ENCODE measurements at regions not wholly inside any gene's neighbourhood (a gene's known extent, or its start where the extent isn't known, plus 50 kb on each side); places are given as distances from the start of the nearest gene placed in this dataset.

DNA sequence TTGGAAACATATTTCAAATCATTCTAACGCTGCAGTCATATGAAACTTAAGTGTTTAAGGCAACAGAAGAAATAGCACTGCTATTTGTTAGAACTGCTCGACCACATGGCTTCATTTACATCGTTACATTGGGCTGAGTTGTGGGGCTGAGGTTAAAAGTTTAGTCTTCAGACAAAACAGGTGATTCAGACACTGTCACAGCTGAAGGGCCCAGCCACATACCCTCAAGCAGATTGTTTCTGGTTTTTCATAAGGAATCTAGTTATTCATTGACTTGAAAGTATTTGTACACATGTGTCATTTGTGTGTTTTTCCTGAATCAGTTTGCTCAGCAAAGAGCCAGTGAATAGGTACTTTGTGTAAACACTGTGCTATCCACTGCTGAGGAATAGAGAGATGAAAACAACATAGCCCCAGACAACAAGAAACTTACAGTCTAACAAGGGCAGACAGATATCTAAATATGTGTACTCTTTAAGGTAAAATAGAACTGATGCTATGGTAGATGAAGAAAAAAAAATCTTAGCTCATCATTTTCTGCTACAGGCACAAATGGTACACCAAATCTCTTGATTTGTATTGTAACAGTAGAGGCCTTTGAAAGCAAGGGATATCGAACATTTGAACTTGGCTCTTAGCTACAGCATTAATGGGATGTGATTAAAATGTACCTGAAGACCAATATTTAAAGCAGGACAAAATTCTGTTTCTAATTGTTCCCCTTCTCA is 357.6 kb upstream of the RPS23 start (continued):
- TF ChIP-seq, protein P1, sequence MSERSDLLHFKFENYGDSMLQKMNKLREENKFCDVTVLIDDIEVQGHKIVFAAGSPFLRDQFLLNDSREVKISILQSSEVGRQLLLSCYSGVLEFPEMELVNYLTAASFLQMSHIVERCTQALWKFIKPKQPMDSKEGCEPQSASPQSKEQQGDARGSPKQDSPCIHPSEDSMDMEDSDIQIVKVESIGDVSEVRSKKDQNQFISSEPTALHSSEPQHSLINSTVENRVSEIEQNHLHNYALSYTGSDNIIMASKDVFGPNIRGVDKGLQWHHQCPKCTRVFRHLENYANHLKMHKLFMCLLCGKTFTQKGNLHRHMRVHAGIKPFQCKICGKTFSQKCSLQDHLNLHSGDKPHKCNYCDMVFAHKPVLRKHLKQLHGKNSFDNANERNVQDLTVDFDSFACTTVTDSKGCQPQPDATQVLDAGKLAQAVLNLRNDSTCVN (CRISPR knock-in tag; IDR thresholded peaks at IDR 0.05; ENCODE audit: borderline replicate concordance): 0 out of 2 replicates have a peak, but pooled peaks have one; percentile 61
- TF ChIP-seq FOXO1 (CRISPR knock-in tag; IDR thresholded peaks at IDR 0.05) (peak; percentile 98), FOXP1 (IDR thresholded peaks at IDR 0.05) (peak; percentile 92), FOXP1 (CRISPR knock-in tag; IDR thresholded peaks at IDR 0.05) (peak; percentile 98), ZNF629 (CRISPR knock-in tag; conservative IDR thresholded peaks at IDR 0.05) (no peak), MTA1 (CRISPR knock-in tag; IDR thresholded peaks at IDR 0.05; ENCODE audit: borderline replicate concordance) (no peak), MED13 (CRISPR knock-in tag; IDR thresholded peaks at IDR 0.05) (no peak), ZNF432 (CRISPR knock-in tag; IDR thresholded peaks at IDR 0.05; ENCODE audit: borderline replicate concordance) (no peak), REPIN1 (CRISPR knock-in tag; IDR thresholded peaks at IDR 0.05; ENCODE audit: borderline replicate concordance, low read depth) (peak; percentile 62; the same call in 1 of the 2 replicates), SP140L (CRISPR knock-in tag; IDR thresholded peaks at IDR 0.05; ENCODE audit: borderline replicate concordance) (no peak), SRSF1 (optimal IDR thresholded peaks at IDR 0.05; ENCODE audit: low read depth, low read length) (no peak), RCOR2 (CRISPR knock-in tag; IDR thresholded peaks at IDR 0.05) (peak; percentile 66)
- TF ChIP-seq, protein P2, sequence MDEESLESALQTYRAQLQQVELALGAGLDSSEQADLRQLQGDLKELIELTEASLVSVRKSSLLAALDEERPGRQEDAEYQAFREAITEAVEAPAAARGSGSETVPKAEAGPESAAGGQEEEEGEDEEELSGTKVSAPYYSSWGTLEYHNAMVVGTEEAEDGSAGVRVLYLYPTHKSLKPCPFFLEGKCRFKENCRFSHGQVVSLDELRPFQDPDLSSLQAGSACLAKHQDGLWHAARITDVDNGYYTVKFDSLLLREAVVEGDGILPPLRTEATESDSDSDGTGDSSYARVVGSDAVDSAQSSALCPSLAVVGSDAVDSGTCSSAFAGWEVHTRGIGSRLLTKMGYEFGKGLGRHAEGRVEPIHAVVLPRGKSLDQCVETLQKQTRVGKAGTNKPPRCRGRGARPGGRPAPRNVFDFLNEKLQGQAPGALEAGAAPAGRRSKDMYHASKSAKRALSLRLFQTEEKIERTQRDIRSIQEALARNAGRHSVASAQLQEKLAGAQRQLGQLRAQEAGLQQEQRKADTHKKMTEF (CRISPR knock-in tag; IDR thresholded peaks at IDR 0.05): peak; percentile 91
- TF ChIP-seq, protein P3, sequence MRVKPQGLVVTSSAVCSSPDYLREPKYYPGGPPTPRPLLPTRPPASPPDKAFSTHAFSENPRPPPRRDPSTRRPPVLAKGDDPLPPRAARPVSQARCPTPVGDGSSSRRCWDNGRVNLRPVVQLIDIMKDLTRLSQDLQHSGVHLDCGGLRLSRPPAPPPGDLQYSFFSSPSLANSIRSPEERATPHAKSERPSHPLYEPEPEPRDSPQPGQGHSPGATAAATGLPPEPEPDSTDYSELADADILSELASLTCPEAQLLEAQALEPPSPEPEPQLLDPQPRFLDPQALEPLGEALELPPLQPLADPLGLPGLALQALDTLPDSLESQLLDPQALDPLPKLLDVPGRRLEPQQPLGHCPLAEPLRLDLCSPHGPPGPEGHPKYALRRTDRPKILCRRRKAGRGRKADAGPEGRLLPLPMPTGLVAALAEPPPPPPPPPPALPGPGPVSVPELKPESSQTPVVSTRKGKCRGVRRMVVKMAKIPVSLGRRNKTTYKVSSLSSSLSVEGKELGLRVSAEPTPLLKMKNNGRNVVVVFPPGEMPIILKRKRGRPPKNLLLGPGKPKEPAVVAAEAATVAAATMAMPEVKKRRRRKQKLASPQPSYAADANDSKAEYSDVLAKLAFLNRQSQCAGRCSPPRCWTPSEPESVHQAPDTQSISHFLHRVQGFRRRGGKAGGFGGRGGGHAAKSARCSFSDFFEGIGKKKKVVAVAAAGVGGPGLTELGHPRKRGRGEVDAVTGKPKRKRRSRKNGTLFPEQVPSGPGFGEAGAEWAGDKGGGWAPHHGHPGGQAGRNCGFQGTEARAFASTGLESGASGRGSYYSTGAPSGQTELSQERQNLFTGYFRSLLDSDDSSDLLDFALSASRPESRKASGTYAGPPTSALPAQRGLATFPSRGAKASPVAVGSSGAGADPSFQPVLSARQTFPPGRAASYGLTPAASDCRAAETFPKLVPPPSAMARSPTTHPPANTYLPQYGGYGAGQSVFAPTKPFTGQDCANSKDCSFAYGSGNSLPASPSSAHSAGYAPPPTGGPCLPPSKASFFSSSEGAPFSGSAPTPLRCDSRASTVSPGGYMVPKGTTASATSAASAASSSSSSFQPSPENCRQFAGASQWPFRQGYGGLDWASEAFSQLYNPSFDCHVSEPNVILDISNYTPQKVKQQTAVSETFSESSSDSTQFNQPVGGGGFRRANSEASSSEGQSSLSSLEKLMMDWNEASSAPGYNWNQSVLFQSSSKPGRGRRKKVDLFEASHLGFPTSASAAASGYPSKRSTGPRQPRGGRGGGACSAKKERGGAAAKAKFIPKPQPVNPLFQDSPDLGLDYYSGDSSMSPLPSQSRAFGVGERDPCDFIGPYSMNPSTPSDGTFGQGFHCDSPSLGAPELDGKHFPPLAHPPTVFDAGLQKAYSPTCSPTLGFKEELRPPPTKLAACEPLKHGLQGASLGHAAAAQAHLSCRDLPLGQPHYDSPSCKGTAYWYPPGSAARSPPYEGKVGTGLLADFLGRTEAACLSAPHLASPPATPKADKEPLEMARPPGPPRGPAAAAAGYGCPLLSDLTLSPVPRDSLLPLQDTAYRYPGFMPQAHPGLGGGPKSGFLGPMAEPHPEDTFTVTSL (CRISPR knock-in tag; IDR thresholded peaks at IDR 0.05; ENCODE audit: borderline replicate concordance): peak; percentile 99
- TF ChIP-seq, protein P4, sequence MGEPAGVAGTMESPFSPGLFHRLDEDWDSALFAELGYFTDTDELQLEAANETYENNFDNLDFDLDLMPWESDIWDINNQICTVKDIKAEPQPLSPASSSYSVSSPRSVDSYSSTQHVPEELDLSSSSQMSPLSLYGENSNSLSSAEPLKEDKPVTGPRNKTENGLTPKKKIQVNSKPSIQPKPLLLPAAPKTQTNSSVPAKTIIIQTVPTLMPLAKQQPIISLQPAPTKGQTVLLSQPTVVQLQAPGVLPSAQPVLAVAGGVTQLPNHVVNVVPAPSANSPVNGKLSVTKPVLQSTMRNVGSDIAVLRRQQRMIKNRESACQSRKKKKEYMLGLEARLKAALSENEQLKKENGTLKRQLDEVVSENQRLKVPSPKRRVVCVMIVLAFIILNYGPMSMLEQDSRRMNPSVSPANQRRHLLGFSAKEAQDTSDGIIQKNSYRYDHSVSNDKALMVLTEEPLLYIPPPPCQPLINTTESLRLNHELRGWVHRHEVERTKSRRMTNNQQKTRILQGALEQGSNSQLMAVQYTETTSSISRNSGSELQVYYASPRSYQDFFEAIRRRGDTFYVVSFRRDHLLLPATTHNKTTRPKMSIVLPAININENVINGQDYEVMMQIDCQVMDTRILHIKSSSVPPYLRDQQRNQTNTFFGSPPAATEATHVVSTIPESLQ (CRISPR knock-in tag; conservative IDR thresholded peaks at IDR 0.05): no peak
- TF ChIP-seq, protein P5, sequence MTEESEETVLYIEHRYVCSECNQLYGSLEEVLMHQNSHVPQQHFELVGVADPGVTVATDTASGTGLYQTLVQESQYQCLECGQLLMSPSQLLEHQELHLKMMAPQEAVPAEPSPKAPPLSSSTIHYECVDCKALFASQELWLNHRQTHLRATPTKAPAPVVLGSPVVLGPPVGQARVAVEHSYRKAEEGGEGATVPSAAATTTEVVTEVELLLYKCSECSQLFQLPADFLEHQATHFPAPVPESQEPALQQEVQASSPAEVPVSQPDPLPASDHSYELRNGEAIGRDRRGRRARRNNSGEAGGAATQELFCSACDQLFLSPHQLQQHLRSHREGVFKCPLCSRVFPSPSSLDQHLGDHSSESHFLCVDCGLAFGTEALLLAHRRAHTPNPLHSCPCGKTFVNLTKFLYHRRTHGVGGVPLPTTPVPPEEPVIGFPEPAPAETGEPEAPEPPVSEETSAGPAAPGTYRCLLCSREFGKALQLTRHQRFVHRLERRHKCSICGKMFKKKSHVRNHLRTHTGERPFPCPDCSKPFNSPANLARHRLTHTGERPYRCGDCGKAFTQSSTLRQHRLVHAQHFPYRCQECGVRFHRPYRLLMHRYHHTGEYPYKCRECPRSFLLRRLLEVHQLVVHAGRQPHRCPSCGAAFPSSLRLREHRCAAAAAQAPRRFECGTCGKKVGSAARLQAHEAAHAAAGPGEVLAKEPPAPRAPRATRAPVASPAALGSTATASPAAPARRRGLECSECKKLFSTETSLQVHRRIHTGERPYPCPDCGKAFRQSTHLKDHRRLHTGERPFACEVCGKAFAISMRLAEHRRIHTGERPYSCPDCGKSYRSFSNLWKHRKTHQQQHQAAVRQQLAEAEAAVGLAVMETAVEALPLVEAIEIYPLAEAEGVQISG (CRISPR knock-in tag; IDR thresholded peaks at IDR 0.05): 0 out of 2 replicates have a peak, but pooled peaks have one; percentile 22

Measured in HepG2 (cell line).